ENCODE measurements at regions not wholly inside any gene's neighbourhood (a gene's known extent, or its start where the extent isn't known, plus 50 kb on each side); places are given as distances from the start of the nearest gene placed in this dataset.

DNA sequence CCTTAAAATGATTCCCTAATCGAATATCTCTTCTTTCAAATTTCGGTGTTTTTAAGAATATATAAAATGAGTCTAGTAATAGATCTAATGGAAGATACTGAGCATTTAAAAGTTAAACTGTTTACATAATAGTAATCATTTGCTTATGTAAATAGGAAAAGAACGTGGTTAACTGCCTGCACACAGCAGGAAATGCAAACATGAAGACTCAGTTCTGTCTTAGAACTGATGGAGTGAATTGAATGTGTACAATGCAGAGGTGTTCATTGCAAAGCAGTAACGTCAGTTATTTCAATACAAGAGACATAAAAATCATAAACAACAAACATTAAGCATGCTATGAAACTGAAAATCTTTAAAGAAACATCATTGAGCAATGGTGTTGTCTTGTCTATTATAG, 359.4 kb upstream of the ADAMTS5 start:
- TF ChIP-seq CTCF (IDR thresholded peaks at IDR 0.05; ENCODE audit: low read depth, low read length, poor library complexity, severe bottlenecking) (no peak), EZH2phosphoT487 (IDR thresholded peaks at IDR 0.05; ENCODE audit: borderline replicate concordance, low read length) (no peak)
